Renal cortex interstitium (tissue), 11 donors: ENCODE measurements at regions not wholly inside any gene's neighbourhood (a gene's known extent, or its start where the extent isn't known, plus 50 kb on each side); places are given as distances from the start of the nearest gene placed in this dataset.

Source experiments
- DNase-seq, 11 donors: peaks; one replicate each; pipeline ENCODE4 v3.0.0-alpha.2; 2013; ENCODE audit warnings: low read depth in 9 of 11, low spot score in 4 of 11; ENCODE audit errors: extremely low read depth in 1 of 11

GRCh38 chr5:54616518-54617220, 99.1 kb downstream of the SNX18 start:
- DNase-seq: no peak

GRCh38 chr5:54616031-54616430, 98.5 kb downstream of the SNX18 start:
- no peak for DNase-seq

- no peak for DNase-seq
Measured at GRCh38 chr5:54615381-54615780, 97.8 kb downstream of the SNX18 start.

- DNase-seq: no peak
Measured at GRCh38 chr5:54612711-54613110, 95.2 kb downstream of the SNX18 start.

- no peak for DNase-seq
Measured at GRCh38 chr5:54611290-54611951, 93.9 kb downstream of the SNX18 start.

GRCh38 chr5:54610197-54610944, 92.8 kb downstream of the SNX18 start:
- no peak for DNase-seq

- DNase-seq: no peak
Measured at GRCh38 chr5:54608423-54609085, 91.0 kb downstream of the SNX18 start.

- no peak for DNase-seq
Measured at GRCh38 chr5:54607006-54607405, 89.4 kb downstream of the SNX18 start.

GRCh38 chr5:54603372-54603771, 85.8 kb downstream of the SNX18 start:
- no peak for DNase-seq

- no peak for DNase-seq
Measured at GRCh38 chr5:54602475-54602874, 84.9 kb downstream of the SNX18 start.

GRCh38 chr5:54601411-54602230, 84.1 kb downstream of the SNX18 start:
- no peak for DNase-seq
